Keratinocyte (primary cell): ENCODE measurements at regions not wholly inside any gene's neighbourhood (a gene's known extent, or its start where the extent isn't known, plus 50 kb on each side); places are given as distances from the start of the nearest gene placed in this dataset.

Experiments
- DNase-seq: peaks from one replicate; pipeline ENCODE4 v3.0.0-alpha.2; 2011; ENCODE audit warnings: low read depth, missing footprints, low spot score
- FAIRE-seq: peaks from 2 replicates; lab custom pipeline; 2011; peaks lifted over from hg19 to GRCh38; lab: Jason Lieb, UNC
- H2AFZ ChIP-seq: 2 replicates; pipeline ENCODE4 v1.6.0; 2012; ENCODE audit warnings: low read length, control low read depth, inconsistent platforms; ENCODE audit not compliant: control insufficient read depth
- H3K27ac ChIP-seq: 2 replicates; pipeline ENCODE4 v1.5.1; 2011; ENCODE audit warnings: low read length; ENCODE audit not compliant: control insufficient read depth, insufficient read depth
- H3K27me3 ChIP-seq: 3 replicates; pipeline ENCODE4 v1.6.0; 2011; ENCODE audit warnings: low read length; ENCODE audit not compliant: control insufficient read depth, insufficient read depth; ENCODE audit errors: extremely low read depth
- H3K36me3 ChIP-seq, 2 experiments: 2 replicates in 1 of 2; 3 replicates in 1 of 2; pipeline ENCODE4 v1.5.1; 2011; ENCODE audit warnings: low read length in 2 of 2, mild to moderate bottlenecking in 1 of 2; ENCODE audit not compliant: control insufficient read depth in 2 of 2, insufficient read depth in 2 of 2; ENCODE audit errors: extremely low read depth in 1 of 2
- H3K4me1 ChIP-seq: 3 replicates; pipeline ENCODE4 v1.5.1; 2011; ENCODE audit warnings: low read length; ENCODE audit not compliant: control insufficient read depth, insufficient read depth; ENCODE audit errors: extremely low read depth
- H3K4me2 ChIP-seq: 3 replicates; pipeline ENCODE4 v1.6.0; 2011; ENCODE audit warnings: low read depth, low read length; ENCODE audit not compliant: control insufficient read depth, insufficient read depth; ENCODE audit errors: extremely low read depth
- H3K4me3 ChIP-seq, 3 experiments: fragments of 200-600 bp in 1 of 3; sonication (generic) in 1 of 3; 2 replicates in 2 of 3; 3 replicates in 1 of 3; pipeline ENCODE4 v1.5.1; 2011 to 2016; ENCODE audit warnings: low read length in 3 of 3, mild to moderate bottlenecking in 3 of 3, control low read depth in 2 of 3, inconsistent platforms in 1 of 3, low read depth in 1 of 3, mixed read lengths in 1 of 3, mixed run types in 1 of 3, moderate library complexity in 1 of 3; ENCODE audit not compliant: control insufficient read depth in 2 of 3, insufficient read depth in 2 of 3; ENCODE audit errors: extremely low read depth in 1 of 3
- H3K79me2 ChIP-seq: 2 replicates; pipeline ENCODE4 v1.6.0; 2012; ENCODE audit warnings: low read length; ENCODE audit not compliant: control insufficient read depth, insufficient read depth
- H3K9ac ChIP-seq: 3 replicates; pipeline ENCODE4 v1.6.0; 2011; ENCODE audit warnings: low read length; ENCODE audit not compliant: control insufficient read depth, insufficient read depth; ENCODE audit errors: extremely low read depth
- H3K9me1 ChIP-seq: 3 replicates; pipeline ENCODE4 v1.6.0; 2011; ENCODE audit warnings: low read length; ENCODE audit not compliant: control insufficient read depth, insufficient read depth; ENCODE audit errors: extremely low read depth
- H3K9me3 ChIP-seq: 2 replicates; pipeline ENCODE4 v1.5.1; 2012; ENCODE audit warnings: low read depth, low read length; ENCODE audit not compliant: control insufficient read depth
- H4K20me1 ChIP-seq: 3 replicates; pipeline ENCODE4 v1.6.0; 2011; ENCODE audit warnings: low read length; ENCODE audit not compliant: control insufficient read depth, insufficient read depth; ENCODE audit errors: extremely low read depth
- EZH2 ChIP-seq: IDR thresholded peaks from one replicate; pipeline ENCODE4 v1.6.1; 2012; ENCODE audit warnings: inconsistent platforms, mild to moderate bottlenecking, low read length, moderate library complexity
- dilution Hi-C: fragments of 300-500 bp; cut with MboI; formaldehyde crosslinking; loops from one replicate; pipeline ENCODE4 v1.7.0; 2020; ENCODE audit warnings: low sequenced_read_pairs; ENCODE audit not compliant: extremely low pct_ligation_motif_present
- TF ChIP-seq, protein P1 (sequence below), 3 experiments: IDR thresholded peaks in 1 of 3; conservative IDR thresholded peaks in 1 of 3; optimal IDR thresholded peaks in 1 of 3; 2 replicates in 2 of 3; 3 replicates in 1 of 3; pipeline versions ENCODE3 to v1.5.1; 2011; ENCODE audit warnings: low read length in 3 of 3, mild to moderate bottlenecking in 3 of 3, moderate library complexity in 2 of 3, control low read depth in 1 of 3, inconsistent platforms in 1 of 3; ENCODE audit not compliant: insufficient read depth in 2 of 3; ENCODE audit errors: extremely low read depth in 1 of 3

DNA sequence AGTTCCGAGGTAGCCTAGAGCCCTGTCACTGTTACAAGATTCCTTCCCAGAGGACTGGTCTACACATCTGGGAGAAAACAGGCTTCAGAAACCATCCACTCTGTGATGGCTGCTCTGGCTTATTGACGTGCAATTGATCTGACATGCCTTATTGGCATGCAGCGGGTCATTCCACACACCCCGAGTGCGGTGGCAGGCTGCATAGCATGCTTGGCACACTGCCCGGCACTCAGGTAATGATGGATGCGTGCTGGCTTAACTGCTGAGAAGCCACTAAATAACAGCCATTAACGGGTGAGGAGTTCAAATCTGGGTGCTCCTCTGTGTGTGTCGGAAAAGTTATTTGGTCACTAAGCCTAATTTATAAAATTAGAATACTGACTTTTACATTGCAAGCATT lies 67.9 kb upstream of the CDH4 start:
- no peak overlapping the region for H3K27ac ChIP-seq
- H3K9ac ChIP-seq = no peak overlapping the region
- dilution Hi-C loops = no loop called here
- H3K27me3 ChIP-seq = no peaks in the 10 kb centered on the region
- no peak for TF ChIP-seq EZH2
- TF ChIP-seq, protein P1, sequence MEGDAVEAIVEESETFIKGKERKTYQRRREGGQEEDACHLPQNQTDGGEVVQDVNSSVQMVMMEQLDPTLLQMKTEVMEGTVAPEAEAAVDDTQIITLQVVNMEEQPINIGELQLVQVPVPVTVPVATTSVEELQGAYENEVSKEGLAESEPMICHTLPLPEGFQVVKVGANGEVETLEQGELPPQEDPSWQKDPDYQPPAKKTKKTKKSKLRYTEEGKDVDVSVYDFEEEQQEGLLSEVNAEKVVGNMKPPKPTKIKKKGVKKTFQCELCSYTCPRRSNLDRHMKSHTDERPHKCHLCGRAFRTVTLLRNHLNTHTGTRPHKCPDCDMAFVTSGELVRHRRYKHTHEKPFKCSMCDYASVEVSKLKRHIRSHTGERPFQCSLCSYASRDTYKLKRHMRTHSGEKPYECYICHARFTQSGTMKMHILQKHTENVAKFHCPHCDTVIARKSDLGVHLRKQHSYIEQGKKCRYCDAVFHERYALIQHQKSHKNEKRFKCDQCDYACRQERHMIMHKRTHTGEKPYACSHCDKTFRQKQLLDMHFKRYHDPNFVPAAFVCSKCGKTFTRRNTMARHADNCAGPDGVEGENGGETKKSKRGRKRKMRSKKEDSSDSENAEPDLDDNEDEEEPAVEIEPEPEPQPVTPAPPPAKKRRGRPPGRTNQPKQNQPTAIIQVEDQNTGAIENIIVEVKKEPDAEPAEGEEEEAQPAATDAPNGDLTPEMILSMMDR (optimal IDR thresholded peaks at IDR 0.05 in 1 of 3, IDR thresholded peaks at IDR 0.05 in 1 of 3, conservative IDR thresholded peaks at IDR 0.05 in 1 of 3; ENCODE audit: extremely low read depth in 1 of 3, insufficient read depth in 2 of 3, low read length in 3 of 3) = no peak
- no peak overlapping the region for H3K4me2 ChIP-seq
- peak overlapping the region; percentile 28 for H2AFZ ChIP-seq
- no peaks in the 10 kb centered on the region for H3K9me1 ChIP-seq
- H3K4me1 ChIP-seq = peaks cover 41% of the 10 kb centered on the region
- no peak overlapping the region for H3K4me3 ChIP-seq
- DNase-seq (no peak), FAIRE-seq (peak; percentile 82)
- H3K79me2 ChIP-seq = no peaks in the 10 kb centered on the region
- H3K9me3 ChIP-seq = no peaks in the 10 kb centered on the region
- H3K36me3 ChIP-seq = no peaks in the 10 kb centered on the region
- no peaks in the 10 kb centered on the region for H4K20me1 ChIP-seq

DNA sequence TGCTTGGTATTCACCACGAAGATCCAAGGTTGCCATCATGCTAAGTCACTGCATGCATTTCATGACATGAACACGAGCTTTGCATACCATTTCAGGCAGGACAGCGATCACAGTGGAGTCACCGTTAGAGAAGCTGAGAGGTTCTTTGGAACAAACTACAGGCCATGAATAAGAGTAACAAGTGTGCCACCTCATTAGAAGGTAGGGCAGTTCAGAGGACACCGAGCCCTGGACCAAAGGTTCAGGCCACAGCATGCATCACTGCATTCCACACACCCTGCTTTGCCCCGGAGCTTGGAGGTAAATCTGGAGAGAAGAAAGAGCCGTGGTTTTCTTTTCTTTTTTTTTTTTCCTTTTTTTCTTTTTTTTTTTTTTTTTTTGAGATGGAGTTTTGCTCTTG lies 66.9 kb upstream of the CDH4 start:
- Histone ChIP-seq H3K27ac (peak overlapping the region; percentile 63), H3K9me1 (no peaks in the 10 kb centered on the region), H3K27me3 (no peaks in the 10 kb centered on the region), H3K79me2 (no peaks in the 10 kb centered on the region), H3K9me3 (no peaks in the 10 kb centered on the region), H3K4me1 (peaks cover 41% of the 10 kb centered on the region), H3K4me3 (no peak overlapping the region), H4K20me1 (no peaks in the 10 kb centered on the region), H3K4me2 (peak overlapping the region; percentile 59), H3K9ac (peak overlapping the region; percentile 52), H2AFZ (peak overlapping the region; percentile 29), H3K36me3 (no peaks in the 10 kb centered on the region)
- dilution Hi-C loops = no loop called here
- peak; percentile 61 for DNase-seq
- FAIRE-seq = peak; percentile 75
- no peak for TF ChIP-seq EZH2
- TF ChIP-seq, protein P1 (optimal IDR thresholded peaks at IDR 0.05 in 1 of 3, IDR thresholded peaks at IDR 0.05 in 1 of 3, conservative IDR thresholded peaks at IDR 0.05 in 1 of 3; ENCODE audit: extremely low read depth in 1 of 3, insufficient read depth in 2 of 3, low read length in 3 of 3) = no peak
